MV-4-11 (cell line): ENCODE measurements at regions not wholly inside any gene's neighbourhood (a gene's known extent, or its start where the extent isn't known, plus 50 kb on each side); places are given as distances from the start of the nearest gene placed in this dataset.

Experiments used
- DNase-seq: peaks from one replicate; lab custom pipeline; 2025; lab: John Stamatoyannopoulos, UW

- DNase-seq, result peak; percentile 18
Observed at GRCh38 chr5:150960791-150961396, 56.1 kb upstream of the ZNF300 start.

GRCh38 chr5:150960323-150960722 lies 55.5 kb upstream of the ZNF300 start:
- DNase-seq, result peak; percentile 37
